ENCODE measurements at regions not wholly inside any gene's neighbourhood (a gene's known extent, or its start where the extent isn't known, plus 50 kb on each side); places are given as distances from the start of the nearest gene placed in this dataset.

DNA sequence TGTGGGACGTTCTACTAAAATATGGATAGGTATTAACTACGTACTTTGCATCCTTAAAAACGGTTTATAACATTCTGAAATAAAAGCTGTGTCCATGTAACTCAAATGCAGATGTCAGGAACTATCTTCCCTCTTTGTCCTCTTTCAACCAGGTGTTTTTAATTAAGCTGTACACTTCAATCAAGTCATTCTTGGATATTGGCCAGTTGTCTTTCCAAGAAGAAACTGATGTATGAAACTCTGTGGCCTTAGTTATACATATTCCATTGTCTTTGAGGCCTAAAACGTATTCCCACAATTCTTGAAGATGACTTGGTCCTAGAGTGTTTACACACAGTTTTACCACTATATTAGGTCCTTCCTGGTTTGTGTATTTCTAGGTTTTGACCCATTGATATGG is 249.0 kb upstream of the CNTN5 start:
- Histone ChIP-seq H2AFZ (ENCODE audit: low read depth, low read length) (no peak overlapping the region), H3K4me2 (ENCODE audit: insufficient read depth, low read length) (no peak overlapping the region), H3K79me2 (ENCODE audit: control insufficient read depth, insufficient read depth, low read length) (no peaks in the 10 kb centered on the region), H3K27ac (ENCODE audit: insufficient read depth, low read depth, low read length) (no peak overlapping the region), H3K36me3 (ENCODE audit: control insufficient read depth in 2 of 2, extremely low read depth in 1 of 2, insufficient read depth in 2 of 2, low read length in 2 of 2) (no peaks in the 10 kb centered on the region), H3K9ac (replicated peaks; ENCODE audit: extremely low read depth, insufficient read depth, low read length) (no peak overlapping the region), H3K27me3 (ENCODE audit: control insufficient read depth in 2 of 2, insufficient read depth in 2 of 2, low read length in 2 of 2) (no peaks in the 10 kb centered on the region), H4K20me1 (replicated peaks; ENCODE audit: control insufficient read depth, extremely low read depth, insufficient read depth, low read length) (no peaks in the 10 kb centered on the region), H3K9me3 (replicated peaks; ENCODE audit: control insufficient read depth, insufficient read depth, low read length) (peaks cover 2% of the 10 kb centered on the region), H3K4me3 (replicated peaks in 1 of 3; ENCODE audit: insufficient read depth in 1 of 3, low read depth in 1 of 3, low read length in 3 of 3) (no peak overlapping the region), H3K9me1 (replicated peaks; ENCODE audit: control insufficient read depth, extremely low read depth, insufficient read depth, low read length) (no peaks in the 10 kb centered on the region), H3K4me1 (ENCODE audit: control insufficient read depth, extremely low read depth, insufficient read depth, low read length) (no peaks in the 10 kb centered on the region)
- ChIA-PET POLR2A (no interaction called here), CTCF (no interaction called here)
- no peak for DNase-seq (ENCODE audit: low read depth, low spot score)
- intact Hi-C loops (cut with micrococcal nuclease) (no loop called here), dilution Hi-C loops (cut with MboI; ENCODE audit: extremely low pct_ligation_motif_present, low sequenced_read_pairs) (no loop called here)
- no peak for FAIRE-seq
- TF ChIP-seq POLR2A (IDR thresholded peaks at IDR 0.05; ENCODE audit: low read depth, low read length) (no peak), JUN (IDR thresholded peaks at IDR 0.05; ENCODE audit: borderline replicate concordance, insufficient read depth, insufficient read length, low read depth) (no peak), CTCF (IDR thresholded peaks at IDR 0.05; ENCODE audit: extremely low read depth in 1 of 2, insufficient read depth in 1 of 2, low read depth in 1 of 2, low read length in 2 of 2) (no peak), MAX (IDR thresholded peaks at IDR 0.05; ENCODE audit: insufficient read depth, insufficient read length) (no peak), MYC (IDR thresholded peaks at IDR 0.05; ENCODE audit: low read depth, low read length) (no peak), EZH2 (IDR thresholded peaks at IDR 0.05; ENCODE audit: borderline replicate concordance, low read depth, low read length, severe bottlenecking) (no peak), FOS (IDR thresholded peaks at IDR 0.05; ENCODE audit: borderline replicate concordance, insufficient read depth, low read length) (no peak), GATA2 (IDR thresholded peaks at IDR 0.05; ENCODE audit: insufficient read depth, insufficient read length, low read depth, low read length) (no peak), POLR2AphosphoS5 (IDR thresholded peaks at IDR 0.05; ENCODE audit: insufficient read depth, low read depth, low read length) (no peak)
- BruUV-seq (replicated peaks): no TSS peak

All from endothelial cell of umbilical vein (primary cell).